Keratinocyte (primary cell): ENCODE measurements at regions not wholly inside any gene's neighbourhood (a gene's known extent, or its start where the extent isn't known, plus 50 kb on each side); places are given as distances from the start of the nearest gene placed in this dataset.

Experiments used
- DNase-seq: peaks from one replicate; pipeline ENCODE4 v3.0.0-alpha.2; 2011; ENCODE audit warnings: low read depth, missing footprints, low spot score
- FAIRE-seq: peaks from 2 replicates; lab custom pipeline; 2011; peaks lifted over from hg19 to GRCh38; lab: Jason Lieb, UNC
- H2AFZ ChIP-seq: 2 replicates; pipeline ENCODE4 v1.6.0; 2012; ENCODE audit warnings: low read length, control low read depth, inconsistent platforms; ENCODE audit not compliant: control insufficient read depth
- H3K27ac ChIP-seq: 2 replicates; pipeline ENCODE4 v1.5.1; 2011; ENCODE audit warnings: low read length; ENCODE audit not compliant: control insufficient read depth, insufficient read depth
- H3K27me3 ChIP-seq: 3 replicates; pipeline ENCODE4 v1.6.0; 2011; ENCODE audit warnings: low read length; ENCODE audit not compliant: control insufficient read depth, insufficient read depth; ENCODE audit errors: extremely low read depth
- H3K36me3 ChIP-seq, 2 experiments: 2 replicates in 1 of 2; 3 replicates in 1 of 2; pipeline ENCODE4 v1.5.1; 2011; ENCODE audit warnings: low read length in 2 of 2, mild to moderate bottlenecking in 1 of 2; ENCODE audit not compliant: control insufficient read depth in 2 of 2, insufficient read depth in 2 of 2; ENCODE audit errors: extremely low read depth in 1 of 2
- H3K4me1 ChIP-seq: 3 replicates; pipeline ENCODE4 v1.5.1; 2011; ENCODE audit warnings: low read length; ENCODE audit not compliant: control insufficient read depth, insufficient read depth; ENCODE audit errors: extremely low read depth
- H3K4me2 ChIP-seq: 3 replicates; pipeline ENCODE4 v1.6.0; 2011; ENCODE audit warnings: low read depth, low read length; ENCODE audit not compliant: control insufficient read depth, insufficient read depth; ENCODE audit errors: extremely low read depth
- H3K4me3 ChIP-seq, 3 experiments: fragments of 200-600 bp in 1 of 3; sonication (generic) in 1 of 3; 2 replicates in 2 of 3; 3 replicates in 1 of 3; pipeline ENCODE4 v1.5.1; 2011 to 2016; ENCODE audit warnings: low read length in 3 of 3, mild to moderate bottlenecking in 3 of 3, control low read depth in 2 of 3, inconsistent platforms in 1 of 3, low read depth in 1 of 3, mixed read lengths in 1 of 3, mixed run types in 1 of 3, moderate library complexity in 1 of 3; ENCODE audit not compliant: control insufficient read depth in 2 of 3, insufficient read depth in 2 of 3; ENCODE audit errors: extremely low read depth in 1 of 3
- H3K79me2 ChIP-seq: 2 replicates; pipeline ENCODE4 v1.6.0; 2012; ENCODE audit warnings: low read length; ENCODE audit not compliant: control insufficient read depth, insufficient read depth
- H3K9ac ChIP-seq: 3 replicates; pipeline ENCODE4 v1.6.0; 2011; ENCODE audit warnings: low read length; ENCODE audit not compliant: control insufficient read depth, insufficient read depth; ENCODE audit errors: extremely low read depth
- H3K9me1 ChIP-seq: 3 replicates; pipeline ENCODE4 v1.6.0; 2011; ENCODE audit warnings: low read length; ENCODE audit not compliant: control insufficient read depth, insufficient read depth; ENCODE audit errors: extremely low read depth
- H3K9me3 ChIP-seq: 2 replicates; pipeline ENCODE4 v1.5.1; 2012; ENCODE audit warnings: low read depth, low read length; ENCODE audit not compliant: control insufficient read depth
- H4K20me1 ChIP-seq: 3 replicates; pipeline ENCODE4 v1.6.0; 2011; ENCODE audit warnings: low read length; ENCODE audit not compliant: control insufficient read depth, insufficient read depth; ENCODE audit errors: extremely low read depth
- EZH2 ChIP-seq: IDR thresholded peaks from one replicate; pipeline ENCODE4 v1.6.1; 2012; ENCODE audit warnings: inconsistent platforms, mild to moderate bottlenecking, low read length, moderate library complexity
- dilution Hi-C: fragments of 300-500 bp; cut with MboI; formaldehyde crosslinking; loops from one replicate; pipeline ENCODE4 v1.7.0; 2020; ENCODE audit warnings: low sequenced_read_pairs; ENCODE audit not compliant: extremely low pct_ligation_motif_present
- TF ChIP-seq, protein P1 (sequence below), 3 experiments: IDR thresholded peaks in 1 of 3; conservative IDR thresholded peaks in 1 of 3; optimal IDR thresholded peaks in 1 of 3; 2 replicates in 2 of 3; 3 replicates in 1 of 3; pipeline versions ENCODE3 to v1.5.1; 2011; ENCODE audit warnings: low read length in 3 of 3, mild to moderate bottlenecking in 3 of 3, moderate library complexity in 2 of 3, control low read depth in 1 of 3, inconsistent platforms in 1 of 3; ENCODE audit not compliant: insufficient read depth in 2 of 3; ENCODE audit errors: extremely low read depth in 1 of 3

DNA sequence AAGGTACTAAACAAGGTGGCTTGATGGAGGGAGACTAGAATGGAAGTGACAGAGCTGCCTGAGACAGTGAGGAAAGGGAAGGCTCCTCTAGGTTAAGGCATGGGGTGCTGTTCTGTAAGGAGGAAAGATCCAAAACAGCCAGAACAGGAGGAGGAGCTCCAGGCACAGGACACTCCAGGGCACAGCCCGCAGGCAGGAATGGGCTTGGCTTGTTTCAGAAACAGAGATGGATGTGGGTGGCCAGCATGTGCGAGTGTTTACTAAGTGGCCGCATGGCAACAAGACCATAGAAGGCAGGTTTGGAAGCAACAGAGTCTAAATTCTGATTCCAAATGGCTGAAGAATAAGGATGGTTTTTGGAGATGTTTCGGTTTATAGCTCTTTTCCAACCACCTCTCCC lies 889.1 kb downstream of the AACS start:
- H3K79me2 ChIP-seq = no peaks in the 10 kb centered on the region
- H3K9me3 ChIP-seq = peaks cover 8% of the 10 kb centered on the region
- H3K27ac ChIP-seq = no peak overlapping the region
- no peaks in the 10 kb centered on the region for H3K4me1 ChIP-seq
- H4K20me1 ChIP-seq = no peaks in the 10 kb centered on the region
- H2AFZ ChIP-seq = no peak overlapping the region
- no peaks in the 10 kb centered on the region for H3K9me1 ChIP-seq
- H3K4me3 ChIP-seq = no peak overlapping the region
- no peak for TF ChIP-seq EZH2
- TF ChIP-seq, protein P1, sequence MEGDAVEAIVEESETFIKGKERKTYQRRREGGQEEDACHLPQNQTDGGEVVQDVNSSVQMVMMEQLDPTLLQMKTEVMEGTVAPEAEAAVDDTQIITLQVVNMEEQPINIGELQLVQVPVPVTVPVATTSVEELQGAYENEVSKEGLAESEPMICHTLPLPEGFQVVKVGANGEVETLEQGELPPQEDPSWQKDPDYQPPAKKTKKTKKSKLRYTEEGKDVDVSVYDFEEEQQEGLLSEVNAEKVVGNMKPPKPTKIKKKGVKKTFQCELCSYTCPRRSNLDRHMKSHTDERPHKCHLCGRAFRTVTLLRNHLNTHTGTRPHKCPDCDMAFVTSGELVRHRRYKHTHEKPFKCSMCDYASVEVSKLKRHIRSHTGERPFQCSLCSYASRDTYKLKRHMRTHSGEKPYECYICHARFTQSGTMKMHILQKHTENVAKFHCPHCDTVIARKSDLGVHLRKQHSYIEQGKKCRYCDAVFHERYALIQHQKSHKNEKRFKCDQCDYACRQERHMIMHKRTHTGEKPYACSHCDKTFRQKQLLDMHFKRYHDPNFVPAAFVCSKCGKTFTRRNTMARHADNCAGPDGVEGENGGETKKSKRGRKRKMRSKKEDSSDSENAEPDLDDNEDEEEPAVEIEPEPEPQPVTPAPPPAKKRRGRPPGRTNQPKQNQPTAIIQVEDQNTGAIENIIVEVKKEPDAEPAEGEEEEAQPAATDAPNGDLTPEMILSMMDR (optimal IDR thresholded peaks at IDR 0.05 in 1 of 3, IDR thresholded peaks at IDR 0.05 in 1 of 3, conservative IDR thresholded peaks at IDR 0.05 in 1 of 3; ENCODE audit: extremely low read depth in 1 of 3, insufficient read depth in 2 of 3, low read length in 3 of 3) = no peak
- H3K9ac ChIP-seq = no peak overlapping the region
- dilution Hi-C loops = no loop called here
- no peak for FAIRE-seq
- H3K4me2 ChIP-seq = no peak overlapping the region
- H3K36me3 ChIP-seq = no peaks in the 10 kb centered on the region
- H3K27me3 ChIP-seq = no peaks in the 10 kb centered on the region
- no peak for DNase-seq

DNA sequence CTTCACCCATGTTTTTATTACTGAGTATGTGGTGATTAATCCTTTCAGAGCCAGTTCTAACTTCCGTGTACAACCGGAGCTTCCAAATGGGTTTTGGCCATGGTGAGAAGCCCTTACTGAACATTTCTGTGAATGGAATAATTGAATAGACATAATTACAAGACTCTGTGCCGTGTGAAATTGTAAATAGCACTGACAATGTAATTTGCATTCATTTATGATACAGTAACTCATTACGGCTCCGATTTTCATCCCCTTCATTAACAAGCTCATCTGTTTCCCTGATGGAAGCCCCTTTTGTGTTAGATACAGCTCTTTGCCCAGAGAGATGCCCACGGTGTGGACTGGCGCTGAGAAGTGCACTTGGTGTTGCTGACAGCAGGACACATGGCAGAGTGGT lies 891.0 kb downstream of the AACS start:
- DNase-seq (no peak), FAIRE-seq (no peak)
- H3K4me2 ChIP-seq = no peak overlapping the region
- H2AFZ ChIP-seq = no peak overlapping the region
- dilution Hi-C loops = no loop called here
- H3K27me3 ChIP-seq = no peaks in the 10 kb centered on the region
- no peaks in the 10 kb centered on the region for H3K79me2 ChIP-seq
- peaks cover 8% of the 10 kb centered on the region for H3K9me3 ChIP-seq
- no peak overlapping the region for H3K9ac ChIP-seq
- no peak overlapping the region for H3K27ac ChIP-seq
- no peaks in the 10 kb centered on the region for H4K20me1 ChIP-seq
- TF ChIP-seq, protein P1 (optimal IDR thresholded peaks at IDR 0.05 in 1 of 3, IDR thresholded peaks at IDR 0.05 in 1 of 3, conservative IDR thresholded peaks at IDR 0.05 in 1 of 3; ENCODE audit: extremely low read depth in 1 of 3, insufficient read depth in 2 of 3, low read length in 3 of 3) = no peak
- TF ChIP-seq EZH2 = no peak
- no peaks in the 10 kb centered on the region for H3K36me3 ChIP-seq
- H3K4me1 ChIP-seq = no peaks in the 10 kb centered on the region
- H3K4me3 ChIP-seq = no peak overlapping the region
- H3K9me1 ChIP-seq = no peaks in the 10 kb centered on the region
